HG03558 (cell line): ENCODE measurements at regions not wholly inside any gene's neighbourhood (a gene's known extent, or its start where the extent isn't known, plus 50 kb on each side); places are given as distances from the start of the nearest gene placed in this dataset.

Experiments
- ATAC-seq: cut with Tn5 transposase; IDR thresholded peaks from one replicate; pipeline ENCODE4 v1.9.1; 2021; ENCODE audit warnings: moderate number of reproducible peaks; ENCODE audit not compliant: unreplicated experiment; ENCODE audit errors: extremely low read depth

- ATAC-seq: no peak
Measured at GRCh38 chr11:110951037-110951949, 239.1 kb upstream of the ARHGAP20 start.

DNA sequence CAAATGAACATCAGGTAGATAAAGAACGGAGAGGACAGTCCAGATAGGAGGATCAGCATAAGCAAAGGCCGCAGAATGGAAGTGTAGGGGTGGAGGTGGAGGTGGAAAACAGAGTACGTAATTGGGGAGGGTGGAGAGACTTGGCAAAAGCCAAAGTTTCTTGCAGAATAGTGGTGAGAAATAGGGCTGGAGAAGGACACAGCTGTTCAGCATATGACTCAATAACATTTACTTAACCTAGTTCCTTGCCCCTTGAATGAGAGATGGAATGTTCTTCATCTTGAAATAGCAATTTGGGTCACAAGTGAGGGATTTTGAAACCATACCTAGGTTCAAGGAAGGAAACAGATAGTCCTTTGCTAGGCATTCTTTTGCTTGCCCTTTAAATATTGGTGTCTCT is 235.9 kb upstream of the ARHGAP20 start:
- no peak for ATAC-seq

- ATAC-seq: no peak
Measured at GRCh38 chr11:110947096-110947495, 234.9 kb upstream of the ARHGAP20 start.

GRCh38 chr11:110939471-110939870 is 227.2 kb upstream of the ARHGAP20 start:
- no peak for ATAC-seq

DNA sequence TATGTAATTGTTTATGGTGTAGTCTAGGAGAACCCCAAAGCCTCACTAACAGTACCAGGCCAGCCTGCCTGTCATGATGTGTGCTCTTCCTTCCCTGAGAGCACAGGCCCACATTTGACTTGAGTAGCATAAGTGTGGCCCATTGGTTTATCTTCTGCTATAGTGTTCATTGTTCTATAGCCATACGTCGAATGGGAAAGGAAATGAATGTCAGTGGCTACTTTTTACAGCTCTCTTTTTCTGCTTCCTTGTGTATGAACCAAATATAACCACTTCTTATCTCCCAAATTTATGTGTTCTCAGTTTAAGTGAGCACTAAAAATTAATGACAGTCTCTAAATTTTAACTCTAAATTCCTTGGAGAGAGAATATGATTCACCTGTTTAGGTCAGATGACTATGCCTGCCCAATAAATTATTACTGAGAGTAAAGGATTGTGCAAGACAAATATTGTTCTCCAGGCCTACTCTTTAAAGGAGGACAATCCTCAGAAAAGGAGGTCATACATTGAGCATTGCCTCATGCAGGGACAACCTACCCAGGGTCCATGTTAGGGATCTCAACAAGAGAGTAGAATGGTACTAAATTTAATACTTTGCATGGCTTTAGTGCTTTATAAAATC is 222.9 kb upstream of the ARHGAP20 start:
- ATAC-seq: no peak

DNA sequence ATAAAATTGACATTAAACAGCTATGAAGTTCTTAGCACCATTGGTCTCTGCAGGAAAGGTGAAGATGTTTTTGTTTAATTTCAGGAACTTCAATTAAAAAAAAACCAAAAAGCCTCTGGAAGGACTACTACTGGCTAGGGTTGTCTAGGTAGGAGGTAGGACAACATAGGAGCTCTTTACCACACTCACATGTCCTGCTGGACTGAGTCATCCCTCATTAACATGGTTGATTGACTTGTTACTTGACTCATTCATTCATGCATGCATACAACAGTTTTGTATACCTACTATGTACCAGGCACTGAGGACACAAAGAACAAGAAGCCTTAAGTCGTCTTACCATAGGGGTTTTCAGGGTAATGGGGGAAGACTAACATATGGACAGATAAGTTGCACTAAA is 216.9 kb upstream of the ARHGAP20 start:
- ATAC-seq: no peak

GRCh38 chr11:110928391-110928790 is 216.2 kb upstream of the ARHGAP20 start:
- no peak for ATAC-seq

- ATAC-seq: no peak
Measured at GRCh38 chr11:110921742-110922521, 209.7 kb upstream of the ARHGAP20 start.

DNA sequence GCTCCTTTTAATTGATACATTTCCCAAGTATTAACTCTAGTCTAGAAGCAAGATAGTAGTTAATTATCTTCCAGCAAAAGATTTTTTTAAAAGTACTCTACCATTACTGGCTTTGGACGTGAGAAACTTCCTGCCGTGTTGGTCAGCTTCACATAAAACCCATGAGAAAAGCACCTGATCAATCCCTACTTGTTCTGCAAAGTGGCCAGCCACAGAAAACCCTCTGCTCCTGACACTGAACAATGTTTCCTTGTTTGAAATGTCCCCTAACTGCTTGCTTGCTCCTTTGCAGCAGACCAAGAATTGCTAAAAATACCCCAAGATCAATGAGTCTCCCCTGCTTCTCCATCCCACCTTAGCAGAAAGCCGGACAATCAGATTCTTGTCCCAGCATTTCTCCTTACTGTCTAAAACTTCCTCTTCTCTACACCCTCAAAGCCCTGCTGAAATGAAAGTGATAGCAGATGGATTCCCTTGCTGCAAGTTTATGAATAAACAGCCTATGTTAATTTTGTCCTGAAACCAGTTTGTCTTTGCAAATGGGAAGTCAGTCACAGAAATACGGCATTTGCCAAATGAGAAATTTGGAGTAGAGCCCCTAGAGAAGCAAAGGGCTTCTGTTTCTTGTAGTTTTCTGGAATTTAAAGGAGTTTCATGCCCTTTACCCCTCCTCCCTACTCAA is 207.1 kb upstream of the ARHGAP20 start:
- no peak for ATAC-seq

DNA sequence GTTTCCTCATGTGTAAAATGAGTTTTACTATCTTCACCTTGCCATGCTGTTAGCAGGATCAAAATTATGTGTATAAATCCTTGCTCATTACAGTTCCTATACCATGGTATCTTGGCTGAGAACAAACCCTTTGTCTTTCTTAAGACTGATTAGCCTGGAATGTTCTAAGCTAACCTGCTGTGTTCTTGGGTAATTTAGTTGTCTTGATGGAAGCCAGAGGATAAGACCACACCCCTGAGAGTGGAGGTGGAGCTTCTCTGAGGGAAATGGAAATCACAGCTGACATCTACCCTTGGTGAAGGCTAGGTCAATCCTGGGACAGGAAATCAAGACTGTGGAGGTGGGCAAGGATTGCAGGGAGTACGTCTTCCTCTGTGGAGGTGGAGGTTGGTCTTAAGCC is 206.1 kb upstream of the ARHGAP20 start:
- ATAC-seq: no peak

DNA sequence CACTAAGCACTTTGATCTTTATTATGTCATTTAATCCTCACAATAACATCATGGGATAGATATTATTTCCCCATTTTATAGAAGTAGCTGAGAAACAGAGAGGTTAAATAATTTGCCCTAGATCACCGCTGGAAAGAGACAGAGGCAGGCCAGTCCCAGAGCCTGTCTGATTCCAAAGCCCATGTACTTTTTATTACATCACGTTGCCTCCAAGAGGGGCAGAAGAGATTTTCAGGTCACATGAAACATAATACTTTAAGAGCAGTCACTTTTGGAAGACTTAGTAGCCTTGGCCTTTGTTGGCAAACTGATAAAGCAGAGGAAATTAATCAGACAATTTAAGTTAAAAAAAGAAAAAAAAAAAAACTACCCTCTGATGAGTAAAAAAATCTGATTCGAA is 200.2 kb upstream of the ARHGAP20 start:
- no peak for ATAC-seq

DNA sequence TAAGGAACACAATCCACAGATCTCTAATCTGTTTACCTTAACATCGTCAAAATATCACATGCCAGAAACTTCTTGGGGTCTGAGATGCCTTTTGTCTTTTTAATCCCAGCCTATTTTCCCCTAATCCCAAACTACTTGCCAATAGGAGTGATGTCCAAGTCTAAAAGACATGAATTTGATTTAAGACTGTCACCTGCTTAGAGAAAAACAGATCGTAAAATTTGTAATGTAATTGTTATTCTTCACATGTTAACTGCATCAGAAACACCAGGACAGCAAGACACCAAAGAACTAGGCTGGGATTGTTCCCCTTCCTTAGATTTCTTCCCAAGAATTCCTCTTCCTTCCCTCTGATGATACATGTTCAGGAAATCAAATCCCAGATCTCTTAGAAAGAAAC is 198.1 kb upstream of the ARHGAP20 start:
- no peak for ATAC-seq

- no peak for ATAC-seq
Measured at GRCh38 chr11:110909336-110909735, 197.1 kb upstream of the ARHGAP20 start.

DNA sequence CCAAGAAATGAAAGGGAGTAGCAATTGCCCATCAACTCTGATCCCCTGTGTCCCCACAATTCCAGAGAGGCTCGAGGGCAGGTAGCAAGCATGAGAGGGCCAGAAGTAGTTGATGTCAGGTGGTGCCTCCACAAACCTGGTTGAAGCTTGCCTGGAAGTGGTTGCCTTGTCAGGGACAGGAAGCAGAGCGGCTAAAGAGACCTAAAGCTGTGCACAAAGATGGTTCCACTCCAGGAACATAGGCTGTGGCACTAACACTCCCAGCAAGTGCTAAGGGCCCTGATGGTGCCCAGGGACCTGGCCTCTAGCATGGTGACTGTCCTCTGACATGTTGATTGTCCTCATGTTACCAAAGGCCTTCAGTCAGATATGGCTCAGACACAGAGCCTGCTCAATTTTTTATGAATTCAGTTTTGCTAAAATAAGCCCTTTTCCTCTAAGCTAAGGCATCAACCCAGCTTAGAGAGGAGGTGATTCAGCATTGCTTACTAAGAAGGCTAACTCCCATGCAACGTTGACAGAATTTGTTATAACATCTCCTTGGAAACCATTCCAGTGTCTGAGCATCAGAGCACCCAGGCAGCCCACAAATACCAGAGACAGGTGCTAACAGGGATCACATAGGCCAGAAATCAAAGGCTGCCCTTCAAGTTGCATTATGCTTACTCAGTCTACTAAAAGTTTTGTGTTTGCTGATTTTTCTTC is 196.3 kb upstream of the ARHGAP20 start:
- ATAC-seq: no peak

- no peak for ATAC-seq
Measured at GRCh38 chr11:110907629-110908028, 195.4 kb upstream of the ARHGAP20 start.

DNA sequence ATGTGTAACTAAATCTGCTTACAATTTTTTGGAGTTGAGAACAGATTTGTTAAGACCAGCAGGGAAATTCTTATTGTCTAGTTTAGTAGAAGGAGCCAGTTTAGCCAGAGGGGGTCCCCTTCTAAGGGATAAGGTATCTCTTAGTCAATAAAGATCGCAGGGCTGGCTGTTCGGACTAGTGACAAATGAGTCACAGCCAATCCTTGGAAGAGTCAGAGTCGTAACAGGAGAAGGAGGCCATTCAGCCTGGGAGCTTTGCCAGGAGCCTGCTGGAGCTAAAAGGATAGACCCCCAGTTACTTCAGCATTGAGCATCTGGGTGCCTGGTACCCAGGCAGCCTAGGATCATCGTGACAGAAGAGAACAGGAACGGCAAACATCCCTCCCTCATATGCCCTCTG is 191.6 kb upstream of the ARHGAP20 start:
- ATAC-seq: no peak

GRCh38 chr11:110903378-110903777 is 191.1 kb upstream of the ARHGAP20 start:
- ATAC-seq: no peak

GRCh38 chr11:110901441-110901840 is 189.2 kb upstream of the ARHGAP20 start:
- no peak for ATAC-seq

DNA sequence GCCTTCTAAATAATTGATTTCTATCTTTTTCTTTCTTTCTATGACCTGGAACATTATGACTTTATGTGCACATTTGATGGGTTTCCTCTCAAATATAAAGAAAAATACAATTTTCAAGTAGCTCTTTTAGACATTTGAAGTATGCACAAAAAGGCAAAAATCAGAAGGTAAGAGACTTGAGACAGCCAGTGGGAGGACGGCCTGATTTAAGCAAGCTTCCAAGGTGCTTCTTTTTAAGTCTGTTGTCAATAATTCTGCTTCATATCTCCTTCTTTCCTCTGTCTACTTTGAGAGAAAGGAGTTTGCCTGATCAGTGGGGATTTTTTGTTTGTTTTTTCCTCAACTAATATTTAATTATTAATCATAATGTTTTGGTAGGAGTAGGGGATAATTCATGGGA is 188.2 kb upstream of the ARHGAP20 start:
- no peak for ATAC-seq

GRCh38 chr11:110897035-110897434 is 184.8 kb upstream of the ARHGAP20 start:
- ATAC-seq: no peak
